ENCODE measurements at regions not wholly inside any gene's neighbourhood (a gene's known extent, or its start where the extent isn't known, plus 50 kb on each side); places are given as distances from the start of the nearest gene placed in this dataset.

- H4K20me1 ChIP-seq = no peaks in the 10 kb centered on the region
Observed at GRCh38 chr2:128565441-128565840, 246.8 kb upstream of the HS6ST1 start.

GRCh38 chr2:128566671-128567070, 248.0 kb upstream of the HS6ST1 start:
- Histone ChIP-seq H3K27me3 (no peaks in the 10 kb centered on the region), H3K4me1 (peaks cover 0 to 10% (median 0%) of the 10 kb centered on the region in 10 experiments; a peak in 4 of 20 replicates), H3K27ac (no peak overlapping the region), H3K4me3 (no peak overlapping the region), H3K9me3 (replicated peaks in 1 of 11) (no peaks in the 10 kb centered on the region), H4K20me1 (no peaks in the 10 kb centered on the region), H3K9ac (no peak overlapping the region), H3K4me2 (no peak overlapping the region), H3K36me3 (no peaks in the 10 kb centered on the region)
- TF ChIP-seq Cebpa-rat (IDR thresholded peaks at IDR 0.05) = no peak

More at GRCh38 chr2:128565441-128565840, 246.8 kb upstream of the HS6ST1 start:
- Histone ChIP-seq H3K4me1 (peaks cover 0 to 10% (median 0%) of the 10 kb centered on the region in 10 experiments; a peak in 4 of 20 replicates), H3K4me2 (no peak overlapping the region), H3K36me3 (no peaks in the 10 kb centered on the region), H3K27ac (no peak overlapping the region), H3K4me3 (no peak overlapping the region), H3K27me3 (no peaks in the 10 kb centered on the region), H3K9ac (no peak overlapping the region), H3K9me3 (replicated peaks in 1 of 11) (no peaks in the 10 kb centered on the region)
- no peak for TF ChIP-seq Cebpa-rat (IDR thresholded peaks at IDR 0.05)

GRCh38 chr2:128568106-128568505, 249.4 kb upstream of the HS6ST1 start:
- Histone ChIP-seq H3K27ac (no peak overlapping the region), H3K4me2 (no peak overlapping the region), H3K4me1 (peaks cover 0 to 20% (median 8%) of the 10 kb centered on the region in 10 experiments; a peak in 9 of 20 replicates), H4K20me1 (no peaks in the 10 kb centered on the region), H3K9ac (no peak overlapping the region), H3K27me3 (no peaks in the 10 kb centered on the region), H3K36me3 (no peaks in the 10 kb centered on the region), H3K9me3 (replicated peaks in 1 of 11) (no peaks in the 10 kb centered on the region), H3K4me3 (no peak overlapping the region)
- no peak for TF ChIP-seq Cebpa-rat (IDR thresholded peaks at IDR 0.05)

- no peaks in the 10 kb centered on the region for H3K36me3 ChIP-seq
- H3K9me3 ChIP-seq (replicated peaks in 1 of 11) = no peaks in the 10 kb centered on the region
- H3K27me3 ChIP-seq = no peaks in the 10 kb centered on the region
- no peak overlapping the region for H3K4me2 ChIP-seq
- H3K4me1 ChIP-seq = peaks cover 0 to 13% (median 8%) of the 10 kb centered on the region in 10 experiments; a peak in 12 of 20 replicates
- H3K4me3 ChIP-seq = no peak overlapping the region
- H4K20me1 ChIP-seq = no peaks in the 10 kb centered on the region
- no peak for TF ChIP-seq Cebpa-rat (IDR thresholded peaks at IDR 0.05)
- no peak overlapping the region for H3K27ac ChIP-seq
- no peak overlapping the region for H3K9ac ChIP-seq
Observed at GRCh38 chr2:128573116-128573515, 254.4 kb upstream of the HS6ST1 start.

GRCh38 chr2:128573531-128573930, 254.9 kb upstream of the HS6ST1 start:
- Histone ChIP-seq H3K4me3 (no peak overlapping the region), H3K9ac (no peak overlapping the region), H3K27ac (no peak overlapping the region), H3K4me2 (no peak overlapping the region), H3K4me1 (peaks cover 0 to 15% (median 13%) of the 10 kb centered on the region in 10 experiments; a peak in 12 of 20 replicates), H3K36me3 (no peaks in the 10 kb centered on the region), H4K20me1 (no peaks in the 10 kb centered on the region), H3K27me3 (no peaks in the 10 kb centered on the region), H3K9me3 (replicated peaks in 1 of 11) (no peaks in the 10 kb centered on the region)
- TF ChIP-seq Cebpa-rat (IDR thresholded peaks at IDR 0.05) = no peak

- H3K4me3 ChIP-seq = no peak overlapping the region
- peaks cover 0 to 15% (median 7%) of the 10 kb centered on the region in 10 experiments; a peak in 12 of 20 replicates for H3K4me1 ChIP-seq
- no peak overlapping the region for H3K9ac ChIP-seq
- H3K27ac ChIP-seq = no peak overlapping the region
- no peaks in the 10 kb centered on the region for H3K27me3 ChIP-seq
- H4K20me1 ChIP-seq = no peaks in the 10 kb centered on the region
- TF ChIP-seq Cebpa-rat (IDR thresholded peaks at IDR 0.05) = no peak
- H3K9me3 ChIP-seq (replicated peaks in 1 of 11) = no peaks in the 10 kb centered on the region
- no peak overlapping the region for H3K4me2 ChIP-seq
- H3K36me3 ChIP-seq = no peaks in the 10 kb centered on the region
Observed at GRCh38 chr2:128577141-128577930, 258.7 kb upstream of the HS6ST1 start.

GRCh38 chr2:128578406-128579390, 260.0 kb upstream of the HS6ST1 start:
- Histone ChIP-seq H3K4me1 (peaks cover 0 to 10% (median 2%) of the 10 kb centered on the region in 10 experiments; a peak in 9 of 20 replicates), H3K27me3 (no peaks in the 10 kb centered on the region), H3K9ac (no peak overlapping the region), H3K4me2 (peak overlapping the region in 3 of 11 experiments; percentile 11 to 36 (median 20); a peak in 3 of 22 replicates), H3K36me3 (no peaks in the 10 kb centered on the region), H3K27ac (no peak overlapping the region), H4K20me1 (no peaks in the 10 kb centered on the region), H3K9me3 (replicated peaks in 1 of 11) (no peaks in the 10 kb centered on the region), H3K4me3 (no peak overlapping the region)
- no peak for TF ChIP-seq Cebpa-rat (IDR thresholded peaks at IDR 0.05)

- Histone ChIP-seq H3K4me3 (no peak overlapping the region), H3K9me3 (replicated peaks in 1 of 11) (peaks cover 0 to 6% (median 3%) of the 10 kb centered on the region in 11 experiments; a peak in 14 of 22 replicates), H4K20me1 (no peaks in the 10 kb centered on the region), H3K36me3 (no peaks in the 10 kb centered on the region), H3K27ac (no peak overlapping the region), H3K4me1 (peaks cover 0 to 10% (median 4%) of the 10 kb centered on the region in 10 experiments; a peak in 9 of 20 replicates), H3K9ac (no peak overlapping the region), H3K27me3 (no peaks in the 10 kb centered on the region), H3K4me2 (no peak overlapping the region)
- no peak for TF ChIP-seq Cebpa-rat (IDR thresholded peaks at IDR 0.05)
Observed at GRCh38 chr2:128579825-128580224, 261.2 kb upstream of the HS6ST1 start.

Data from BLaER1 treated with 17β-estradiol and CSF1 and Interleukin-3, amounts not matched to agents 10 nM and 100 nM (cell line).